ENCODE measurements at regions not wholly inside any gene's neighbourhood (a gene's known extent, or its start where the extent isn't known, plus 50 kb on each side); places are given as distances from the start of the nearest gene placed in this dataset.

DNA sequence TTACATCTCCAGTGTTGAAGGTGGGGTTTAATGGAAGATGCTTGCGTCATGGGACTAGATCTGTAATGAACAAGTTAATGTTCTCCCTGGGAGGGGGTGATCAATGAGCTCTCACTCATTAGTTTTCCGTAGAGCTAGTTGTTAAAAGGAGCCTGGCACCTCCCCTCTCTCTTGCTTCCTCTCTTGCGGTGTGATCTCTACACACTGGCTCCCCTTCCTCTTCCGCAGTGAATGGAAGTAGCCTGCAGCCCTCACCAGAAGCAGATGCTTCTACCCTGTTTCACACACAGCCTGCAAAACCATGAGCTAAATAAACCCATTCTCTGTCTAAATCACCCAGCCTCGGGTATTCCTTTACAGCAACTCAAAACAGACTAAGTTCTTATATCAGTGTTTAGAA is 318.8 kb downstream of the SLITRK1 start:
- Histone ChIP-seq H3K27me3 (ENCODE audit: control insufficient read depth, insufficient read depth, low read length) (no peaks in the 10 kb centered on the region), H2BK20ac (ENCODE audit: low read depth, low read length) (no peak overlapping the region), H3K4me2 (ENCODE audit: low read depth, low read length) (no peak overlapping the region), H2BK120ac (ENCODE audit: low read depth, low read length) (no peak overlapping the region), H4K91ac (ENCODE audit: insufficient read depth, low read depth, low read length) (no peak overlapping the region), H3K9ac (ENCODE audit: low read depth, low read length) (no peak overlapping the region), H3K18ac (ENCODE audit: low read depth, low read length) (no peak overlapping the region), H3K36me3 (ENCODE audit: control insufficient read depth, insufficient read depth, low read length) (no peaks in the 10 kb centered on the region), H2BK5ac (ENCODE audit: low read depth, low read length, poor library complexity, severe bottlenecking) (no peak overlapping the region), H4K8ac (ENCODE audit: low read depth in 2 of 2, low read length in 2 of 2) (no peak overlapping the region), H3K79me1 (ENCODE audit: low read depth in 1 of 2, low read length in 2 of 2) (no peaks in the 10 kb centered on the region), H3K14ac (replicated peaks; ENCODE audit: low read depth, low read length) (no peak overlapping the region), H3K9me3 (ENCODE audit: control insufficient read depth, insufficient read depth, low read length) (no peaks in the 10 kb centered on the region), H3K4me1 (ENCODE audit: control insufficient read depth, insufficient read depth, low read length) (no peaks in the 10 kb centered on the region), H4K20me1 (ENCODE audit: insufficient read depth, low read length) (no peaks in the 10 kb centered on the region), H3K27ac (ENCODE audit: insufficient read depth, low read length) (no peak overlapping the region), H2BK15ac (ENCODE audit: low read depth, low read length) (no peak overlapping the region), H3K4ac (ENCODE audit: low read depth, low read length) (no peak overlapping the region), H2AK9ac (replicated peaks; ENCODE audit: low read depth, low read length, poor library complexity) (no peak overlapping the region), H3K23ac (ENCODE audit: low read depth, low read length) (no peak overlapping the region), H2AK5ac (ENCODE audit: low read depth, low read length) (no peak overlapping the region), H4K5ac (ENCODE audit: low read depth, low read length) (no peak overlapping the region), H3K4me3 (ENCODE audit: insufficient read depth, low read depth, low read length) (no peak overlapping the region), H3K56ac (ENCODE audit: extremely low read depth, insufficient read depth, low read length) (no peak overlapping the region), H3K9me1 (ENCODE audit: insufficient read depth, low read length) (no peaks in the 10 kb centered on the region), H2AFZ (replicated peaks; ENCODE audit: low read length, poor library complexity) (no peak overlapping the region)
- ATAC-seq (ENCODE audit: low read depth) (no peak), DNase-seq (no peak)
- no CpG with 5 or more reads among the region's 5 CpGs for WGBS, 2 experiments (ENCODE audit: extremely low coverage in 2 of 2, insufficient read length in 1 of 2)
- intact Hi-C loops (cut with micrococcal nuclease) (no loop called here), dilution Hi-C loops (cut with HindIII; ENCODE audit: low sequenced_read_pairs, unreplicated experiment) (no loop called here), in situ Hi-C loops (cut with MboI; ENCODE audit: low sequenced_read_pairs) (no loop called here)
- CTCF ChIA-PET: interaction anchor here (0.6 kb wide), 1 partner anchor 20 kb away, joined by 3 read pairs; no protein-coding TSS in a partner anchor
- BruUV-seq (replicated peaks): no TSS peak
- TF ChIP-seq, protein P1, sequence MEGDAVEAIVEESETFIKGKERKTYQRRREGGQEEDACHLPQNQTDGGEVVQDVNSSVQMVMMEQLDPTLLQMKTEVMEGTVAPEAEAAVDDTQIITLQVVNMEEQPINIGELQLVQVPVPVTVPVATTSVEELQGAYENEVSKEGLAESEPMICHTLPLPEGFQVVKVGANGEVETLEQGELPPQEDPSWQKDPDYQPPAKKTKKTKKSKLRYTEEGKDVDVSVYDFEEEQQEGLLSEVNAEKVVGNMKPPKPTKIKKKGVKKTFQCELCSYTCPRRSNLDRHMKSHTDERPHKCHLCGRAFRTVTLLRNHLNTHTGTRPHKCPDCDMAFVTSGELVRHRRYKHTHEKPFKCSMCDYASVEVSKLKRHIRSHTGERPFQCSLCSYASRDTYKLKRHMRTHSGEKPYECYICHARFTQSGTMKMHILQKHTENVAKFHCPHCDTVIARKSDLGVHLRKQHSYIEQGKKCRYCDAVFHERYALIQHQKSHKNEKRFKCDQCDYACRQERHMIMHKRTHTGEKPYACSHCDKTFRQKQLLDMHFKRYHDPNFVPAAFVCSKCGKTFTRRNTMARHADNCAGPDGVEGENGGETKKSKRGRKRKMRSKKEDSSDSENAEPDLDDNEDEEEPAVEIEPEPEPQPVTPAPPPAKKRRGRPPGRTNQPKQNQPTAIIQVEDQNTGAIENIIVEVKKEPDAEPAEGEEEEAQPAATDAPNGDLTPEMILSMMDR (conservative IDR thresholded peaks at IDR 0.05; ENCODE audit: low read depth, low read length): no peak
- TF ChIP-seq, protein P2, sequence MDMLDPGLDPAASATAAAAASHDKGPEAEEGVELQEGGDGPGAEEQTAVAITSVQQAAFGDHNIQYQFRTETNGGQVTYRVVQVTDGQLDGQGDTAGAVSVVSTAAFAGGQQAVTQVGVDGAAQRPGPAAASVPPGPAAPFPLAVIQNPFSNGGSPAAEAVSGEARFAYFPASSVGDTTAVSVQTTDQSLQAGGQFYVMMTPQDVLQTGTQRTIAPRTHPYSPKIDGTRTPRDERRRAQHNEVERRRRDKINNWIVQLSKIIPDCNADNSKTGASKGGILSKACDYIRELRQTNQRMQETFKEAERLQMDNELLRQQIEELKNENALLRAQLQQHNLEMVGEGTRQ (IDR thresholded peaks at IDR 0.05; ENCODE audit: low read depth, low read length): no peak
- TF ChIP-seq FOS (IDR thresholded peaks at IDR 0.05; ENCODE audit: low read depth, low read length) (no peak), RAD21 (IDR thresholded peaks at IDR 0.05; ENCODE audit: low read length) (no peak), POLR2A (IDR thresholded peaks at IDR 0.05; ENCODE audit: low read depth, low read length) (no peak), NFE2L2 (IDR thresholded peaks at IDR 0.05; ENCODE audit: low read depth, low read length) (no peak)
- POLR2A ChIA-PET (ENCODE audit: unreplicated experiment): no interaction called here

Data from IMR-90 (cell line).